ENCODE measurements at regions not wholly inside any gene's neighbourhood (a gene's known extent, or its start where the extent isn't known, plus 50 kb on each side); places are given as distances from the start of the nearest gene placed in this dataset.
"Not testable (repeated sequence)": the region's sequence is repeated elsewhere in the genome, so short reads cannot be mapped to it uniquely, and the experiment has no call there.

GRCh38 chr5:14995229-14995628, 123.7 kb upstream of the ANKH start:
- Histone ChIP-seq H3K9me3 (peaks cover 0 to 5% (median 0%) of the 10 kb centered on the region in 4 donors), H3K4me3 (no peak overlapping the region), H3K36me3 (no peaks in the 10 kb centered on the region), H3K27me3 (no peaks in the 10 kb centered on the region), H3K27ac (replicated peaks in 1 of 4) (no peak overlapping the region), H3K4me1 (no peaks in the 10 kb centered on the region)
- DNase-seq (ENCODE audit: extremely low spot score): no peak
- intact Hi-C loops (cut with DNase I): no loop called here
- TF ChIP-seq POLR2A (IDR thresholded peaks at IDR 0.05; ENCODE audit: low read depth): no peak
- TF ChIP-seq, protein P1, sequence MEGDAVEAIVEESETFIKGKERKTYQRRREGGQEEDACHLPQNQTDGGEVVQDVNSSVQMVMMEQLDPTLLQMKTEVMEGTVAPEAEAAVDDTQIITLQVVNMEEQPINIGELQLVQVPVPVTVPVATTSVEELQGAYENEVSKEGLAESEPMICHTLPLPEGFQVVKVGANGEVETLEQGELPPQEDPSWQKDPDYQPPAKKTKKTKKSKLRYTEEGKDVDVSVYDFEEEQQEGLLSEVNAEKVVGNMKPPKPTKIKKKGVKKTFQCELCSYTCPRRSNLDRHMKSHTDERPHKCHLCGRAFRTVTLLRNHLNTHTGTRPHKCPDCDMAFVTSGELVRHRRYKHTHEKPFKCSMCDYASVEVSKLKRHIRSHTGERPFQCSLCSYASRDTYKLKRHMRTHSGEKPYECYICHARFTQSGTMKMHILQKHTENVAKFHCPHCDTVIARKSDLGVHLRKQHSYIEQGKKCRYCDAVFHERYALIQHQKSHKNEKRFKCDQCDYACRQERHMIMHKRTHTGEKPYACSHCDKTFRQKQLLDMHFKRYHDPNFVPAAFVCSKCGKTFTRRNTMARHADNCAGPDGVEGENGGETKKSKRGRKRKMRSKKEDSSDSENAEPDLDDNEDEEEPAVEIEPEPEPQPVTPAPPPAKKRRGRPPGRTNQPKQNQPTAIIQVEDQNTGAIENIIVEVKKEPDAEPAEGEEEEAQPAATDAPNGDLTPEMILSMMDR (IDR thresholded peaks at IDR 0.05): no peak
- TF ChIP-seq EP300 (IDR thresholded peaks at IDR 0.05): no peak
- no peak for TF ChIP-seq POLR2AphosphoS5 (IDR thresholded peaks at IDR 0.05)
- WGBS: 70% methylated on average over 4 of the region's 4 CpGs

DNA sequence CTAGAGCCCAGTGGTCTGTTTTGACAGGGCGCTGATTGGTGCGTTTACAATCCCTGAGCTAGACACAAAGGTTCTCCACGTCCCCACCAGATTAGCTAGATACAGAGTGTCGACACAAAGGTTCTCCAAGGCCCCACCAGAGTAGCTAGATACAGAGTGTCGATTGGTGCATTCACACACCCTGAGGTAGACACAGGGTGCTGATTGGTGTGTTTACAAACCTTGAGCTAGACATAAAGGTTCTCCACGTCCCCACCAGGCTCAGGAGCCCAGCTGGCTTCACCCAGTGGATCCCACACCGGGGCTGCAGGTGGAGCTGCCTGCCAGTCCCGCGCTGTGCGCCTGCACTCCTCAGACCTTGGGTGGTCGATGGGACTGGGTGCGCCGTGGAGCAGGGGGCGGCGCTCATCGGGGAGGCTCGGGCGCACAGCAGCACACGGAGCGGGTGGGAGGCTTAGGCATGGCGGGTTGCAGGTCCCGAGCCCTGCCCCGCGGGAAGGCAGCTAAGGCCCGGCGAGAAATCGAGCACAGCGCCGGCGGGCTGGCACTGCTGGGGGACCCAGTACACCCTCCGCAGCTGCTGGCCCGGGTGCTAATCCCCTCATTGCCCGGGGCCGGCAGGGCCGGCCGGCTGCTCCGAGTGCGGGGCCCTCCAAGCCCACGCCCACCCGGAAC, 122.0 kb upstream of the ANKH start:
- 91% methylated on average over 33 of the region's 40 CpGs for WGBS
- H3K27ac ChIP-seq (replicated peaks in 1 of 4); H3K4me1 ChIP-seq; intact Hi-C loops (cut with DNase I); H3K27me3 ChIP-seq; DNase-seq (ENCODE audit: extremely low spot score); H3K36me3 ChIP-seq; H3K9me3 ChIP-seq: not testable (repeated sequence)
- H3K4me3 ChIP-seq: peak overlapping the region in 3 of 4 donors; percentile 1 to 43 (median 26)

GRCh38 chr5:14992751-14993458, 121.3 kb upstream of the ANKH start:
- H3K27me3 ChIP-seq; H3K4me1 ChIP-seq; H3K27ac ChIP-seq (replicated peaks in 1 of 4); intact Hi-C loops (cut with DNase I); H3K9me3 ChIP-seq; DNase-seq (ENCODE audit: extremely low spot score); H3K36me3 ChIP-seq: not testable (repeated sequence)
- WGBS: 74% methylated on average over 28 of the region's 28 CpGs
- H3K4me3 ChIP-seq: peak overlapping the region; percentile 1 to 43 (median 30)

DNA sequence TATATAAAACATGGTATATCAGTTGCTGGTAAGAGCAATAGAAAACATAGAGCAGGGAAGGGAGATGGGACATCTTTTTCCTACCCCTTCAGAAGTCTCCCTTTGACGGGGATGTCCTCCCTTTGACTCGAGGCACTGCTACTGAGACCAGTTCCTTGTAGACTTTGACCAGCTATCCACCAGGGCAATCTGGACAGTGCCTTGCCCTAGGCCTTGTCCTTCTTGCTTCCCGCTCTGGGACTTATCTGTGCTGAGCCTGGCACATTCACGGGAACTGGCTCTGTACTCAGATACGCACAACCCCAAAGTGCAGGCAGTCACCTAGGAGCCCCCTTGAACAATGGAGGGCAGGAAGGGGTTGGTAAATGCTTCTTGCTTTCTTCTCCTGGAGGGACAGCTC, 116.6 kb upstream of the ANKH start:
- no peak overlapping the region for H3K4me3 ChIP-seq
- no peak for DNase-seq (ENCODE audit: extremely low spot score)
- no peaks in the 10 kb centered on the region for H3K9me3 ChIP-seq
- H3K27me3 ChIP-seq: no peaks in the 10 kb centered on the region
- intact Hi-C loops (cut with DNase I): no loop called here
- TF ChIP-seq EP300 (IDR thresholded peaks at IDR 0.05) (no peak), POLR2A (IDR thresholded peaks at IDR 0.05; ENCODE audit: low read depth) (no peak), POLR2AphosphoS5 (IDR thresholded peaks at IDR 0.05) (no peak)
- TF ChIP-seq, protein P1 (IDR thresholded peaks at IDR 0.05): no peak
- H3K4me1 ChIP-seq: no peaks in the 10 kb centered on the region
- 94% methylated on average over 5 of the region's 5 CpGs for WGBS
- no peaks in the 10 kb centered on the region for H3K36me3 ChIP-seq
- H3K27ac ChIP-seq (replicated peaks in 1 of 4): no peak overlapping the region

- Histone ChIP-seq H3K4me1 (no peaks in the 10 kb centered on the region), H3K4me3 (no peak overlapping the region), H3K27ac (replicated peaks in 1 of 4) (no peak overlapping the region), H3K9me3 (no peaks in the 10 kb centered on the region), H3K36me3 (no peaks in the 10 kb centered on the region), H3K27me3 (no peaks in the 10 kb centered on the region)
- DNase-seq (ENCODE audit: extremely low spot score): no peak
- no peak for TF ChIP-seq POLR2AphosphoS5 (IDR thresholded peaks at IDR 0.05)
- no peak for TF ChIP-seq EP300 (IDR thresholded peaks at IDR 0.05)
- TF ChIP-seq, protein P1 (IDR thresholded peaks at IDR 0.05): no peak
- TF ChIP-seq POLR2A (IDR thresholded peaks at IDR 0.05; ENCODE audit: low read depth): no peak
- 100% methylated on average over 2 of the region's 3 CpGs for WGBS
- intact Hi-C loops (cut with DNase I): no loop called here
Measured at GRCh38 chr5:14986413-14986812, 114.8 kb upstream of the ANKH start.

All from esophagus muscularis mucosa (tissue), 4 donors.